GM18907 (cell line): ENCODE measurements at regions not wholly inside any gene's neighbourhood (a gene's known extent, or its start where the extent isn't known, plus 50 kb on each side); places are given as distances from the start of the nearest gene placed in this dataset.

Experiments used
- ATAC-seq: cut with Tn5 transposase; IDR thresholded peaks from one replicate; pipeline ENCODE4 v1.9.1; 2021; ENCODE audit warnings: mild to moderate bottlenecking, moderate library complexity; ENCODE audit not compliant: unreplicated experiment

- ATAC-seq = no peak
Observed at GRCh38 chrX:149275836-149276235, 229.3 kb downstream of the IDS start.

- ATAC-seq = no peak
Observed at GRCh38 chrX:149274516-149275105, 230.5 kb downstream of the IDS start.

- no peak for ATAC-seq
Observed at GRCh38 chrX:149272690-149273463, 232.2 kb downstream of the IDS start.

GRCh38 chrX:149267878-149268813 is 237.0 kb downstream of the IDS start:
- ATAC-seq = peak; percentile 72

- no peak for ATAC-seq
Observed at GRCh38 chrX:149262086-149262485, 243.0 kb downstream of the IDS start.

- ATAC-seq = no peak
Observed at GRCh38 chrX:149259241-149259640, 245.9 kb downstream of the IDS start.

- ATAC-seq = no peak
Observed at GRCh38 chrX:149255860-149256259, 249.2 kb downstream of the IDS start.

- ATAC-seq = no peak
Observed at GRCh38 chrX:149248073-149248625, 257.0 kb downstream of the IDS start.

- no peak for ATAC-seq
Observed at GRCh38 chrX:149230689-149231088, 274.4 kb downstream of the IDS start.

- no peak for ATAC-seq
Observed at GRCh38 chrX:149223854-149224253, 281.3 kb downstream of the IDS start.

- ATAC-seq = no peak
Observed at GRCh38 chrX:149222040-149222439, 283.1 kb downstream of the IDS start.

- no peak for ATAC-seq
Observed at GRCh38 chrX:149221230-149221629, 283.9 kb downstream of the IDS start.

- no peak for ATAC-seq
Observed at GRCh38 chrX:149213264-149213663, 291.8 kb downstream of the IDS start.

- no peak for ATAC-seq
Observed at GRCh38 chrX:149208307-149208706, 296.8 kb downstream of the IDS start.

- no peak for ATAC-seq
Observed at GRCh38 chrX:149207518-149207917, 297.6 kb downstream of the IDS start.

- peak; percentile 65 for ATAC-seq
Observed at GRCh38 chrX:149205937-149206336, 299.2 kb downstream of the IDS start.

- no peak for ATAC-seq
Observed at GRCh38 chrX:149205081-149205480, 300.0 kb downstream of the IDS start.

- ATAC-seq = no peak
Observed at GRCh38 chrX:149199734-149200133, 305.4 kb downstream of the IDS start.

- peak; percentile 88 for ATAC-seq
Observed at GRCh38 chrX:149198980-149199732, 305.9 kb downstream of the IDS start.

GRCh38 chrX:149185087-149185486 is 320.0 kb downstream of the IDS start:
- ATAC-seq = no peak
